H9 (cell line): ENCODE measurements at regions not wholly inside any gene's neighbourhood (a gene's known extent, or its start where the extent isn't known, plus 50 kb on each side); places are given as distances from the start of the nearest gene placed in this dataset.

ENCODE experiments used
- DNase-seq: peaks from one replicate; pipeline ENCODE4 v3.0.0-alpha.2; 2017
- H2AFZ ChIP-seq: one replicate; pipeline ENCODE4 v1.6.1; 2013; ENCODE audit warnings: mild to moderate bottlenecking, low read length, control low read depth, moderate library complexity
- H2AK5ac ChIP-seq: 2 replicates; pipeline ENCODE4 v1.6.1; 2013; ENCODE audit warnings: low read length, control low read depth, mixed read lengths; ENCODE audit not compliant: insufficient read length
- H2BK120ac ChIP-seq: one replicate; pipeline ENCODE4 v1.6.1; 2013; ENCODE audit warnings: low read depth, mild to moderate bottlenecking, low read length, control low read depth, inconsistent platforms; ENCODE audit not compliant: poor library complexity, severe bottlenecking
- H2BK12ac ChIP-seq: 2 replicates; pipeline ENCODE4 v1.6.1; 2013; ENCODE audit warnings: low read length, control low read depth, mixed read lengths, low read depth; ENCODE audit not compliant: insufficient read length
- H2BK15ac ChIP-seq: 2 replicates; pipeline ENCODE4 v1.6.1; 2013; ENCODE audit warnings: low read depth, low read length, control low read depth
- H2BK20ac ChIP-seq: one replicate; pipeline ENCODE4 v1.6.1; 2013; ENCODE audit warnings: low read depth, mild to moderate bottlenecking, low read length, control low read depth, inconsistent platforms; ENCODE audit not compliant: poor library complexity, severe bottlenecking
- H2BK5ac ChIP-seq: 2 replicates; pipeline ENCODE4 v1.6.1; 2013; ENCODE audit warnings: low read length, control low read depth, mixed read lengths; ENCODE audit not compliant: insufficient read length
- H3K14ac ChIP-seq: 2 replicates; pipeline ENCODE4 v1.6.1; 2013; ENCODE audit warnings: low read length, control low read depth; ENCODE audit not compliant: insufficient read depth
- H3K18ac ChIP-seq: 2 replicates; pipeline ENCODE4 v1.6.1; 2013; ENCODE audit warnings: low read depth, mild to moderate bottlenecking, mixed read lengths, low read length, control low read depth; ENCODE audit not compliant: insufficient read length
- H3K23ac ChIP-seq: 2 replicates; pipeline ENCODE4 v1.6.1; 2013; ENCODE audit warnings: low read length, control low read depth, mixed read lengths, low read depth; ENCODE audit not compliant: insufficient read length
- H3K23me2 ChIP-seq: 2 replicates; pipeline ENCODE4 v1.6.1; 2013; ENCODE audit warnings: low read depth, mild to moderate bottlenecking, mixed read lengths, low read length, control low read depth; ENCODE audit not compliant: insufficient read length, poor library complexity, severe bottlenecking
- H3K27ac ChIP-seq: 2 replicates; pipeline ENCODE4 v1.5.1; 2013; ENCODE audit warnings: low read length, control low read depth, mixed read lengths, low read depth; ENCODE audit not compliant: insufficient read length
- H3K27me3 ChIP-seq: 2 replicates; pipeline ENCODE4 v1.6.1; 2013; ENCODE audit warnings: low read length, control low read depth, inconsistent platforms; ENCODE audit not compliant: insufficient read depth
- H3K4ac ChIP-seq: 2 replicates; pipeline ENCODE4 v1.6.1; 2013; ENCODE audit warnings: low read depth, mild to moderate bottlenecking, control low read depth, inconsistent platforms, low read length, moderate library complexity
- H3K4me1 ChIP-seq: 2 replicates; pipeline ENCODE4 v1.6.1; 2013; ENCODE audit warnings: low read length, control low read depth, inconsistent platforms; ENCODE audit not compliant: insufficient read depth
- H3K4me2 ChIP-seq: 2 replicates; pipeline ENCODE4 v1.6.1; 2013; ENCODE audit warnings: low read length, control low read depth, mixed read lengths; ENCODE audit not compliant: insufficient read length, insufficient read depth
- H3K56ac ChIP-seq: 2 replicates; pipeline ENCODE4 v1.6.1; 2013; ENCODE audit warnings: low read depth, mild to moderate bottlenecking, mixed read lengths, low read length, control low read depth; ENCODE audit not compliant: insufficient read length
- H3K79me1 ChIP-seq: 2 replicates; pipeline ENCODE4 v1.6.1; 2013; ENCODE audit warnings: low read depth, mild to moderate bottlenecking, moderate library complexity, low read length, control low read depth, inconsistent platforms; ENCODE audit not compliant: insufficient read depth, poor library complexity, severe bottlenecking
- H3K79me2 ChIP-seq: 2 replicates; pipeline ENCODE4 v1.6.1; 2013; ENCODE audit warnings: low read length, control low read depth, inconsistent platforms; ENCODE audit not compliant: insufficient read depth
- H3K9ac ChIP-seq: 2 replicates; pipeline ENCODE4 v1.6.1; 2013; ENCODE audit warnings: low read length, control low read depth, mixed read lengths; ENCODE audit not compliant: insufficient read length; ENCODE audit errors: extremely low read depth
- H3K9me3 ChIP-seq: one replicate; pipeline ENCODE4 v1.6.1; 2013; ENCODE audit warnings: low read depth, low read length, inconsistent platforms; ENCODE audit not compliant: control insufficient read depth
- H3T11ph ChIP-seq: one replicate; pipeline ENCODE4 v1.6.1; 2013; ENCODE audit warnings: mild to moderate bottlenecking, low read length, control low read depth, inconsistent platforms
- H4K20me1 ChIP-seq: one replicate; pipeline ENCODE4 v1.6.1; 2013; ENCODE audit not compliant: control insufficient read depth, insufficient read length, insufficient read depth
- H4K5ac ChIP-seq: 2 replicates; pipeline ENCODE4 v1.6.1; 2013; ENCODE audit warnings: low read depth, mild to moderate bottlenecking, mixed read lengths, low read length, control low read depth; ENCODE audit not compliant: insufficient read length
- H4K8ac ChIP-seq: replicated peaks from 2 replicates; pipeline ENCODE4 v1.6.1; 2013; ENCODE audit warnings: low read length, control low read depth, mixed read lengths, low read depth; ENCODE audit not compliant: insufficient read length
- H4K91ac ChIP-seq: 2 replicates; pipeline ENCODE4 v1.6.1; 2013; ENCODE audit warnings: low read depth, mild to moderate bottlenecking, moderate library complexity, mixed read lengths, low read length, control low read depth; ENCODE audit not compliant: insufficient read length
- H3K27ac Mint-ChIP-seq, 3 experiments: 2 replicates in 2 of 3; 3 replicates in 1 of 3; pipeline ENCODE4 v1.8.0; 2020 to 2021; ENCODE audit warnings: mixed read lengths in 3 of 3, mild to moderate bottlenecking in 1 of 3, moderate library complexity in 1 of 3
- H3K27me3 Mint-ChIP-seq: 2 replicates; pipeline ENCODE4 v1.8.0; 2021; ENCODE audit warnings: low read depth, mild to moderate bottlenecking, moderate library complexity, mixed read lengths
- H3K36me3 Mint-ChIP-seq, 3 experiments: 2 replicates in 2 of 3; 3 replicates in 1 of 3; pipeline ENCODE4 v1.8.0; 2020 to 2021; ENCODE audit warnings: low read depth in 3 of 3, mixed read lengths in 3 of 3; ENCODE audit not compliant: insufficient read depth in 1 of 3
- H3K4me1 Mint-ChIP-seq, 2 experiments: 2 replicates each; pipeline ENCODE4 v1.8.0; 2020; ENCODE audit warnings: mixed read lengths in 2 of 2
- H3K4me3 Mint-ChIP-seq, 2 experiments: 2 replicates in 1 of 2; 3 replicates in 1 of 2; pipeline ENCODE4 v1.8.0; 2020 to 2021; ENCODE audit warnings: mild to moderate bottlenecking in 2 of 2, mixed read lengths in 2 of 2, moderate library complexity in 1 of 2
- H3K9me3 Mint-ChIP-seq, 2 experiments: 2 replicates in 1 of 2; 3 replicates in 1 of 2; pipeline ENCODE4 v1.8.0; 2020; ENCODE audit warnings: mild to moderate bottlenecking in 2 of 2, mixed read lengths in 2 of 2, moderate library complexity in 1 of 2
- CTCF ChIP-seq: fragments of 200-600 bp; sonication (generic); conservative IDR thresholded peaks from 3 replicates; pipeline ENCODE4 v1.8.0; 2021; ENCODE audit warnings: antibody characterized with exemption, mild to moderate bottlenecking
- WGBS: extraction: QIAGEN DNeasy Blood & Tissue Kit; methylation state at CpG from one replicate; pipeline ENCODE4 v1.1.7; 2013; ENCODE audit warnings: missing lambda C conversion rate, low lambda C conversion rate, mixed read lengths; ENCODE audit not compliant: insufficient read length; ENCODE audit errors: extremely low coverage; 5-methylcytosine and 5-hydroxymethylcytosine counted together

GRCh38 chr1:18580047-18580446 lies 50.6 kb upstream of the PAX7 start:
- Histone ChIP-seq H4K8ac (no peak overlapping the region), H3T11ph (no peak overlapping the region), H3K23ac (no peak overlapping the region), H2AFZ (no peak overlapping the region), H3K27ac (no peak overlapping the region), H4K5ac (no peak overlapping the region), H2BK20ac (no peak overlapping the region), H3K23me2 (no peaks in the 10 kb centered on the region), H3K4me1 (no peaks in the 10 kb centered on the region), H2BK5ac (no peak overlapping the region), H3K4ac (no peak overlapping the region), H3K9me3 (no peaks in the 10 kb centered on the region), H3K14ac (no peak overlapping the region), H3K79me1 (no peaks in the 10 kb centered on the region), H2AK5ac (no peak overlapping the region), H3K79me2 (no peaks in the 10 kb centered on the region), H3K56ac (no peak overlapping the region), H2BK12ac (no peak overlapping the region), H3K27me3 (no peaks in the 10 kb centered on the region), H4K20me1 (no peaks in the 10 kb centered on the region), H3K18ac (no peak overlapping the region), H2BK15ac (no peak overlapping the region; the same call in 1 of the 2 replicates), H4K91ac (no peak overlapping the region), H3K4me2 (no peak overlapping the region), H2BK120ac (no peak overlapping the region), H3K9ac (no peak overlapping the region)
- H3K4me1 Mint-ChIP-seq = peaks cover 5 to 12% of the 10 kb centered on the region in 2 experiments
- H3K27ac Mint-ChIP-seq = no peak overlapping the region
- TF ChIP-seq CTCF = no peak
- no peak overlapping the region for H3K4me3 Mint-ChIP-seq
- no peak for DNase-seq
- WGBS = no CpG with 5 or more reads among the region's 7 CpGs
- H3K9me3 Mint-ChIP-seq = no peaks in the 10 kb centered on the region; a peak in 1 of 5 replicates
- H3K36me3 Mint-ChIP-seq = no peaks in the 10 kb centered on the region
- H3K27me3 Mint-ChIP-seq = peaks cover 19% of the 10 kb centered on the region
